HG03460 (cell line): ENCODE measurements at regions not wholly inside any gene's neighbourhood (a gene's known extent, or its start where the extent isn't known, plus 50 kb on each side); places are given as distances from the start of the nearest gene placed in this dataset.
"Not testable (repeated sequence)": the region's sequence is repeated elsewhere in the genome, so short reads cannot be mapped to it uniquely, and the experiment has no call there.

Source experiments
- ATAC-seq: cut with Tn5 transposase; IDR thresholded peaks from one replicate; pipeline ENCODE4 v1.9.1; 2021; ENCODE audit not compliant: unreplicated experiment

- ATAC-seq = no peak
Measured at GRCh38 chr7:10721289-10721688, 252.4 kb upstream of the PHF14 start.

DNA sequence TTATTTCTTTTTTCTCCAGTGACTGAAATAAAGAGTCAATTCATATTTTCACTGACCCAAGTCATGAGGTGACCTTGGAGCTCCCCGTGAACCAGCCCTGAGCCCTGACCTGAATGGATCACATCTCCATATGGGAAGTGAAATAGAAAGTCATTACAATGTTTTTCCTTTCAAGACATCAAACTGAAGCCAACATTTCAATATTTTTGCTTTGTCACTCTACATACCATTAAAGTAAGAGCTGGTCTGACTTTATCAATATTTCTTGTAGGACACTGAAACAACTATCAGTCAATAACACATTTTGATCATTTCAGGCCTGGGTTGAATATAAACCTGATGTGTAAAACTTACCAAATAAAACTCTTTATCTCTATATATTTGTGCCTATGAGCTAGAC, 249.8 kb upstream of the PHF14 start:
- no peak for ATAC-seq

DNA sequence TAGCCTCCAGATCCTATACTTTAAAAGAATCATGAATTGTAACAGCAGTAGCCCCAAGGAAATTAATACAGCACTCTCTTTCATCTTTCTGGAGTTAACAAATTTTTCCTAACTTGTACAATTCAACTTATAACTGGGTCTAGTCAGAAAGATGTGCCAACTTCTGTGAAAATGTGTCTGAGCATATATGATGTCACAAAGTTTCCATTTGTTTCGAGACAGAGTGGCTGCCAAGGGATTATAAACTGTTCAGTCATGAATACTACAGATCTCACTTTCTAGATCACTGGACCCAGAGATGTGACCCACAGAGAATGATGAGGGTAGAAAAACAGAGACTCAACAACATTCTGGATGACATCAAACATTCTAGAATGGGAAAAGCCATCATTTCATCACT, 249.2 kb upstream of the PHF14 start:
- ATAC-seq = no peak

DNA sequence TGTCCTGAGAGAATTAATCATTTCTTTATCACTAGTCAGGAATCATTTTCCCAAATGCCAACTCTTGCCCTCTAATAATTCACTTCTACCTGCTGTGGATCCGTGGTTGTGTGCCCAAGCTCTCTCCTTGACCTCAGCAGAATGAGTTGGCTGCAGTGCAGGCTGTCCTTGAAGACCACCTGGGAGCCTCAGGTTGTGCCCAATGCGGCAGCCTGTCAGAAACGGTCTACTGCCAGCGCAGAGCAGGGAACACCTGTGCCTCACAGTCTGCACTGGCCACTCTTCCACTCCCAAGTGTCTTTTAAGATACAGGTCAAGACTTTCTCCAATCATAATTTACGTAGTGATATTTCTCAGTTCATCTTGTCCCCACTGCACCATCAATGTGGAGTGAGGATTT, 246.0 kb upstream of the PHF14 start:
- ATAC-seq = no peak

DNA sequence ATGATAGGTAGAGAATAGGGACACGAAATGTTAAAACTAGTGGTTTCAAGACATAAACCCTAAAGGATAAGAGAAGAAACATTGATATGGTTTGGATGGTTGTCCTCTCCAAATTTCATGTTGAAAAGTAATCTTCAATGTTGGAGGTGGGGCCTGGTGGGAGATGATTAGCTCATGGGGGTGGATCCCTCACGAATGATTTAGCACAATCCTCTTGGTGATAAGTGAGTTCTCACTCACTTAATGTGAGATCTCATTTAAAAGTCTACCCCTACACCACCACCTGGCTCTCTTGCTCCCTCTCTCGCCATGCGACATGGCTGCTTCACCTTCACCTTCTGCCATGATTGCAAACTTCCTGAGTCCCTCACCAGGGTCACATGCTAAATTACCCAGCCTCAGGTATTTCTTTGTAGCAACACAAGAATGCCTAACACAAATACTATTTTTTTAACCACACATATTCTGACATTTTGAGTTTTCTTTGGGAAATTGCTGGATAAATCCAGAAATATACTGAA, 242.4 kb upstream of the PHF14 start:
- no peak for ATAC-seq

DNA sequence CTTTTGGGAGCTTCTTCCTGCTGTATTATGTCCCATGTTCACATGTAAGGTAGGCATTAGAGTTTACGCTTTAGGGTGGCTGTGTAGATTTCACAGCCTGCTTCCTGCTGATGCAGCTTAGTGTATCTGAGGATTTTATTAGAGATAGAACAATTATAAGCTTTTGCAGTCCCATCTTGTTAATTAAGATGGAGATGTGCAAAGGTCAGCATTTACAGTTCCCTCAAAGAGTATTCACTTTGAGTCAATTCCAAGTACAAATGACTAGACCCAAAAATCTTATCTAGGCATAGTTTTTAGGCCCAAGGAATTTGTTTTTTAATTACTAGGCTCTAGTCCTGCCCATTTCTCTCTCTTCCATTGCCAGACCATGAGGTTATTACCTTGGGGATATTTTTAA, 239.9 kb upstream of the PHF14 start:
- ATAC-seq = no peak

DNA sequence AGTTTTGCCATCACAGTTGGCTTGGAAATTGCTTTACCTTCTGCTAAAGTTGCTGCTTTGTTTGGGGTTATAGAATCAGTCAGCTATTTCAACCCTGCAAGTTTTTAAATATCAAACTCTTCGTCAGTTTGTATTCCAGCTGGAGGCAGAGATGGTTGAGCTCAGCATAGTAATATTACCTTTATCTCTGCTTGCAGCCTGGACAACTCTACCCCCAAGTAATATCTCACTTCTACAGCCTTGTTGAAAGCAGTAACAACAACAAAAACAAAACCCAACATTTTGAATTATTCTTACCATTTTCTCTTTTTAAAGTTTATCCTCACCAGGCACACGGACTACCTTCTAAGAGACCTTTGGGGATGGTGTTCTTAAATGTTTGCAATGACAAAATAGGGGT, 239.1 kb upstream of the PHF14 start:
- ATAC-seq = no peak

DNA sequence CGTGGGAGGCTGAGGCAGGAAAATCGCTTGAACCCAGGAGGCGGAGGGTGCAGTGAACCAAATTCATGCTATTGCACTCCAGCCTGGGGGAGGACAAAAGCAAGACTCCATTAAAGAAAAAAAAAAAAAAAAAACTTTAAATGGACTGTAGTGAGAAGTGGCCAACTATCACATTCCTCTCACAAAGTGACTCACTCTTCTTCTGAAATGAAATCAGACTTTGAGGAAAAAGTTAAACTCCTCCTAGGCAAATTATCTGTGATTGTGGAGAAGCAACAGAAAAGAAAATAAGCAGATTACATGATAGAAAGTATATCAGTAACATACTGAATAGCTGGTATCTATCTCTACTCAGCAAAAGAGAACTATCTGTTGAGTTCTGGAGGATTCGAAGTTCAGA, 234.3 kb upstream of the PHF14 start:
- ATAC-seq = no peak

- ATAC-seq = no peak
Measured at GRCh38 chr7:10740805-10741204, 232.9 kb upstream of the PHF14 start.

DNA sequence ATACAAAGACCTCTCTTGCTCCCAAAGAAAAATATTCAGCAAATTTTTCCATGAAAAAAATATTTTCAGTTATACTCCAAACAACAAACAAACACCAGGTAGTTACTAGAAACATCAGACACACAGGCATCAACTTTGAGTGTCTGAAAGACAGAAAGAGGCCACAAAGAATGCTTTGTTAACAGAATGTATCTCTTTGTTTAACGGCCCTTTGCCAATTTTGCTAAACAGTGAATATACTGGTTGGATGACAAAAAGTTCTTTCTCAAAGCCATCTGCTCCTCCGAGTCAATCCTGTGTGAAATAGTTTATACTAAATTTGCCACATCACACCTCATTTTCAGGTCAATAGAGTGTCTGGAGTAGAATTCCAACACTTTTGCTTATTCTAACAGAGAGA, 216.7 kb upstream of the PHF14 start:
- no peak for ATAC-seq

DNA sequence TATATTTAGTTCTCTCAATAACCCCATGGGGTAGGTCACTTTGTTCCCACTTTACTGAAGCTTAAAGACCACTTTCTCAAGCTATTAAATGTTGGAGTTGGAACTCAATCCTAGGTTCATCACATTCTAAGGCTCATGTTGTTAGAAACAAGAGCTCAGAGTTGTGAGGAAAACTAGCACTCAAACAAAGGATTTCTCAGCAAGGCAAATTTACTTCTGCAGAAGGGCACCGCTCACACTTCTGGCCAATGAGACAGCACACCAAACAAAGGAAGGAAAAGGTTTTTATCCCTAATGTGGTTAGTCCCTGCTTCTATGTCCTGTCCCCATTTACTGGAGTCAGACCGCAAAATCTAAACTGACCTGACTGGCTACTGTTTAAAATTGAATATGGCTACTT, 214.6 kb upstream of the PHF14 start:
- no peak for ATAC-seq

DNA sequence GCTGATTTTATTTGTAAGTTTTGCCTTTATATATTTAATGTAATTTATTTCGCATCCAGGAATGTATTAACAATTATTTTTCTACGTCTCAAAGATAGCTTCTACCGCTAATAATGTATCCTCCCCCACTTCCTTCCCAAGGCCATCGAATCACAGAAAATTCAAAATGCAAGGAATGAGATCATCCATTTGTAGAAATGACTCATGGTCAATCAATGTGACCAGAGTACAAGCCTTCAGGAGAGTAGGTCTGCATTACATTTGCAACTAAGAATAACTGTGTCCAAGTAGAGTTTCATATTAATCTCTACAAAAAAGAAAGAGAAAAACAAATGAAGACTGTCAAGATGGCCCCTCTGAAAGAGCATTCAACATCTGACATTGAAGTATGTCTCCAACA, 205.9 kb upstream of the PHF14 start:
- ATAC-seq = no peak

GRCh38 chr7:10770176-10770575, 203.5 kb upstream of the PHF14 start:
- no peak for ATAC-seq

- ATAC-seq = no peak
Measured at GRCh38 chr7:10773430-10773829, 200.2 kb upstream of the PHF14 start.

DNA sequence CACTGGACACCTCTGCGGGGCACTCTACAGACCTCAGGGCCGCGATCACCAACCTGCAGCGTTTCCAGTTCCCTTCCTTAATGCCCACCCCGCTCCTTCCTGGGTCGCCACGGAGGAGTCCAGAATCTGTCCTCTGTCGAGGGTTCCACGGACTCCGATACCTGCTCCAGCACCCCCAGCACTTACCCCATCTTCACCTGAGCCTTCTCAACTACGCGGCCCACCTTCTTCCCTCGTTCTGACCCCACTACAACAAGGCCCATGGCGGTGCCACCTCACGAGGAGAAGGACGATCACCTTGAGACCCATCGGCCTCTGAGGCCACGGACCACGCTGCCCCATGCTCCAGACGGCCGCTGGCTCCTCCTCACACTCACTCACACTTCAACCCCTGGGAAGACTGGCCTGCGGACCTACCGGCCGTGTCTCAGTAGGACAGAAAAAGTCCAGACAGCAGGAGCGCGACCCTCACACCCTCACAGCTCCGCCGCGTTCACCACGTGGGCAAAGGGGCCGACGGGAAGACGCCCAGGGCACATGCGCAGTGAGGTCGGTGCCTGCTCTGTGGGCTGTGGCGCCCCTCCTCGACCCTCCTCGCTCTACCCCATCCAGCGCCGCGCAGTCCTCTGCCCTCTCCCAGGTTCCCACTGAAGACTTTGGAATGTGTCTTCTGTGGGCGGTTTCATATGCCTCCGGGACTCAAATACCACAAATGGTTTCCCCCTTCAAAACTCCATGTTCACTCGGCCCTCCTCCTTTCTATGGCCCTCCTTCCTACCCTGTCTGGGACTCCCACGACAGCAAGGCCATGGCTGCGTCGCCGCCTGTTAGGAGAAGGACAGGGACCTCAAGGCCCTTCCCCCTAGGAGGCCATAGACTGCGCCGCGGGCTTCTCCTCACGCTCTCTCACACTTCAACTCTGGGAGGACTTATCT, 193.9 kb upstream of the PHF14 start:
- no peak for ATAC-seq

DNA sequence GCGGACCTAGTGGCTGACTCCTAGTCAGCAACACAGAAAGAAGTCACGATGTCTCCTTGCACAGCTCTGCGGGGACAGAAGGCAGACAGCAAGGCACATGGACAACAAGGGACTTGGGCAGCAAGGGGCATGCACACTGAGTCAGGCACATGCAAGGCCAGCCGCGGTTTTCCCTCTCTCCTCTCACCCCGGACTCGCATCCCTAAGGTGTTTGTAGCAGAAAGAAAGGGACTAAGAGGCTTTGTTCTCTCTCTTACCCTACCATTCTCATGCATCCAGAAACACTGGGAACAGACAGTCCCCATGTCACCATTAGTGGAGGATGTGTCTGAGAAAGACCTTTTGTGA, 193.3 kb upstream of the PHF14 start:
- ATAC-seq = no peak

GRCh38 chr7:10786976-10787375, 186.7 kb upstream of the PHF14 start:
- not testable (repeated sequence) for ATAC-seq

DNA sequence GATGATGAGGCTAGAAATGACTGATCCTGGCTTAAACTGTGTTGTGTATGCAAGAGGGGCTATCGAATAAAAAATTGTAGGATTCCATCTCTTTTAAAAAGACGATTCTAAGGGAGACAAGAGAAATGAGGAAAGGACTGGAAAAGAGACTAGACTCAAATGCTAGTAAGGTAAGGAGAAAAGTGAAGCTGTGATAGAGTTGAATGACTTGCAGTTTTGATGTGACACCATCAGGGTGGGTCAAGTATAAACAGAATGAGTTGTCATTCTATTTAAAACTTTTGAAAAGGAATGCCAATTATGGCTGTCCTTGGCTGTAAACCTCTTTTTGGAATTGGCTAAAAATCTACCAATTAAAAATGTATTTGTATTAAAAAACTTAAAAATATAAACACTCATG, 184.5 kb upstream of the PHF14 start:
- ATAC-seq = no peak

DNA sequence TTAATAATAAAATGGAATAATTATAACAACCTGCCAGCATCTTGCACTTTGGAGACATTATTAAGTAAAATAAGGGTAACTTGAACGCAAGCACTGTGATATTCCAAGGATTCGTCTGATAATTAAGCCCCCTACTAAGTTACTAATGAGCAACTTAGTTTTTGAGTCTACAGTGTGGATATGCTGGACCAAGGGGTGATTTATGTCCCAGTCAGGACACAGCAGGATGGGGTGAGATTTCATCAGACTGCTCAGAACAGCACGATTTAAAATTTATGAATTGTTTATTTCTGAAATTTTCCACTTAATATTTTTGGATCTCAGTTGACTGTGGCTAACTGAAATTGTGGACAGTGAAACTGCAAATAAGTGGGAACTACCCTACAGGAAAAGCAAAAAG, 182.8 kb upstream of the PHF14 start:
- no peak for ATAC-seq

- ATAC-seq = no peak
Measured at GRCh38 chr7:10793995-10794775, 179.5 kb upstream of the PHF14 start.

- ATAC-seq = no peak
Measured at GRCh38 chr7:10797157-10797556, 176.5 kb upstream of the PHF14 start.

DNA sequence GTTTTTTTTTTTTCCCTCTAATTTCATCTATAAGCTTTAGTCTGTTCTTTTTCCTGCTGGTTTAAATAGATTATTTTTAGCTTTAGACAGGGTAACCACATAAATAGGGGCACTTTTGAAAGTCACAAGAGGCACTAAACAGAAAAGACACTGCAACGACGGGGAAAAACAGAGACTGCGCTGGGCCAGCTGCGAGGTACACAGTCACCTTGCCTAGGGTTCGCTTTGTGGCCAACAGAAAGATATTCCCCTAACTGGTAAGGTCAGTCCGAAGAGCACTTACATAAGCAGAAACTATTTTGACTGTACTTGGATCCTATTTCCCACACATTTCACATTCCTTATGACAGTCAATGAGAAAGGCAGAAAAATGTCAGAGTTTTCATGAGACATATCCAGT, 175.6 kb upstream of the PHF14 start:
- no peak for ATAC-seq
